Spleen (tissue), 11 donors: ENCODE measurements at regions not wholly inside any gene's neighbourhood (a gene's known extent, or its start where the extent isn't known, plus 50 kb on each side); places are given as distances from the start of the nearest gene placed in this dataset.

Source experiments
- DNase-seq: peaks from one replicate; pipeline ENCODE4 v3.0.0-alpha.2; 2020
- H3K27ac ChIP-seq, 8 donors: fragments of 200-600 bp; sonication (generic) in 7 of 8; 1 replicate in 4 of 8; 2 replicates in 4 of 8; pipeline versions ENCODE4 v1.5.0 to v1.8.0; 2016 to 2021; ENCODE audit warnings: inconsistent platforms in 4 of 8, mild to moderate bottlenecking in 4 of 8, moderate library complexity in 1 of 8
- H3K27me3 ChIP-seq, 7 donors: fragments of 200-600 bp; sonication (generic) in 6 of 7; replicated peaks in 1 of 7; 1 replicate in 4 of 7; 2 replicates in 3 of 7; pipeline versions ENCODE4 v1.5.0 to v1.8.0; 2016 to 2021; ENCODE audit warnings: inconsistent platforms in 3 of 7, mild to moderate bottlenecking in 1 of 7
- H3K36me3 ChIP-seq, 6 donors: fragments of 200-600 bp; sonication (generic) in 5 of 6; 1 replicate in 4 of 6; 2 replicates in 2 of 6; pipeline versions ENCODE4 v1.5.0 to v1.8.0; 2016 to 2021; ENCODE audit warnings: inconsistent platforms in 2 of 6
- H3K4me1 ChIP-seq, 6 donors: fragments of 200-600 bp; sonication (generic) in 5 of 6; 1 replicate in 3 of 6; 2 replicates in 3 of 6; pipeline versions ENCODE4 v1.5.0 to v1.8.0; 2016 to 2021; ENCODE audit warnings: inconsistent platforms in 3 of 6
- H3K4me3 ChIP-seq, 8 donors: fragments of 200-600 bp; sonication (generic) in 7 of 8; 1 replicate in 4 of 8; 2 replicates in 4 of 8; pipeline versions ENCODE4 v1.5.0 to v1.8.0; 2016 to 2021; ENCODE audit warnings: inconsistent platforms in 4 of 8, mild to moderate bottlenecking in 4 of 8, moderate library complexity in 2 of 8
- H3K9me3 ChIP-seq, 8 donors: fragments of 200-600 bp; sonication (generic) in 7 of 8; 1 replicate in 4 of 8; 2 replicates in 4 of 8; pipeline versions ENCODE4 v1.5.0 to v1.8.0; 2016 to 2021; ENCODE audit warnings: inconsistent platforms in 4 of 8
- CTCF ChIP-seq, 11 experiments: fragments of 200-600 bp in 7 of 11; fragments of 450-650 bp in 4 of 11; sonication (generic) in 4 of 11; IDR thresholded peaks in 8 of 11; conservative IDR thresholded peaks in 3 of 11; 1 replicate in 7 of 11; 2 replicates in 4 of 11; pipeline versions ENCODE4 v1.4.0 to v1.8.0; 2016 to 2021; ENCODE audit warnings: antibody characterized with exemption in 11 of 11, inconsistent platforms in 4 of 11, mild to moderate bottlenecking in 1 of 11
- POLR2A ChIP-seq, 3 donors: fragments of 450-650 bp; IDR thresholded peaks; one replicate each; pipeline ENCODE4 v1.5.1; 2017; ENCODE audit warnings: antibody characterized with exemption in 3 of 3, mild to moderate bottlenecking in 1 of 3
- POLR2AphosphoS5 ChIP-seq, 3 donors: sonication (generic); formaldehyde crosslinking; IDR thresholded peaks; one replicate each; pipeline ENCODE4 v1.5.1; 2017; ENCODE audit warnings: antibody characterized with exemption in 3 of 3
- WGBS, 5 donors: extraction: QIAGEN DNeasy Blood & Tissue Kit in 3 of 5; methylation state at CpG; one replicate each; pipeline versions ENCODE4 v1.1.5 to v1.1.7; 2013 to 2018; 5-methylcytosine and 5-hydroxymethylcytosine counted together
- intact Hi-C: fragments of 100-400 bp; cut with DNase I; formaldehyde crosslinking; loops from one replicate; pipeline ENCODE4 v1.15.0; 2023; ENCODE audit warnings: low total_unique reads
- donor health status: healthy with polysubstance abuse.
- donor health status: DM: no; HTN: no; CAD: no; lungs with moderate emphysema.
- donor health status: DM: no; HTN: no; CAD: no.
- donor health status: Bipolar disorder and iron deficiency.
- donor health status: healthy.
- donor health status: DM: no; HTN: no; CAD: no.
- donor health status: DM: yes; HTN: yes; CAD: no.

GRCh38 chr3:107455621-107456020 is 67.1 kb upstream of the BBX start:
- WGBS, 5 donors = 75 to 93% (median 93%) methylated on average over 1 of the region's 1 CpG
- Histone ChIP-seq H3K27me3 (no peaks in the 10 kb centered on the region), H3K9me3 (no peaks in the 10 kb centered on the region)

GRCh38 chr3:107456501-107456900 is 66.3 kb upstream of the BBX start:
- Histone ChIP-seq H3K27me3 (no peaks in the 10 kb centered on the region), H3K36me3 (no peaks in the 10 kb centered on the region), H3K27ac (no peak overlapping the region), H3K4me1 (no peaks in the 10 kb centered on the region), H3K9me3 (no peaks in the 10 kb centered on the region), H3K4me3 (no peak overlapping the region)
- no peak for DNase-seq
- intact Hi-C loops = no loop called here
- 84 to 98% (median 88%) methylated on average over 1 of the region's 1 CpG for WGBS, 5 donors
- TF ChIP-seq CTCF (IDR thresholded peaks at IDR 0.05 in 8 of 11, conservative IDR thresholded peaks at IDR 0.05 in 3 of 11) (no peak), POLR2AphosphoS5 (IDR thresholded peaks at IDR 0.05) (no peak), POLR2A (IDR thresholded peaks at IDR 0.05) (no peak)

More at GRCh38 chr3:107455621-107456020, 67.1 kb upstream of the BBX start:
- intact Hi-C loops = no loop called here
- Histone ChIP-seq H3K4me3 (no peak overlapping the region), H3K4me1 (no peaks in the 10 kb centered on the region), H3K27ac (no peak overlapping the region), H3K36me3 (no peaks in the 10 kb centered on the region)
- TF ChIP-seq CTCF (IDR thresholded peaks at IDR 0.05 in 8 of 11, conservative IDR thresholded peaks at IDR 0.05 in 3 of 11) = no peak
- TF ChIP-seq POLR2AphosphoS5 (IDR thresholded peaks at IDR 0.05) = no peak
- TF ChIP-seq POLR2A (IDR thresholded peaks at IDR 0.05) = no peak
- DNase-seq = no peak

GRCh38 chr3:107458871-107459270 is 63.9 kb upstream of the BBX start:
- H3K36me3 ChIP-seq = no peaks in the 10 kb centered on the region
- DNase-seq = no peak
- no peak overlapping the region for H3K4me3 ChIP-seq
- no peaks in the 10 kb centered on the region for H3K9me3 ChIP-seq
- no peak for TF ChIP-seq POLR2A (IDR thresholded peaks at IDR 0.05)
- no peak for TF ChIP-seq POLR2AphosphoS5 (IDR thresholded peaks at IDR 0.05)
- TF ChIP-seq CTCF (IDR thresholded peaks at IDR 0.05 in 8 of 11, conservative IDR thresholded peaks at IDR 0.05 in 3 of 11) = no peak
- H3K27me3 ChIP-seq = no peaks in the 10 kb centered on the region
- intact Hi-C loops = no loop called here
- no peaks in the 10 kb centered on the region for H3K4me1 ChIP-seq
- no peak overlapping the region for H3K27ac ChIP-seq

- H3K27me3 ChIP-seq = no peaks in the 10 kb centered on the region
- no peaks in the 10 kb centered on the region for H3K9me3 ChIP-seq
- H3K4me1 ChIP-seq = no peaks in the 10 kb centered on the region
- WGBS, 5 donors = 93 to 99% (median 94%) methylated on average over 5 of the region's 5 CpGs
- H3K36me3 ChIP-seq = no peaks in the 10 kb centered on the region
- no peak for DNase-seq
- H3K4me3 ChIP-seq = no peak overlapping the region
- no peak for TF ChIP-seq POLR2AphosphoS5 (IDR thresholded peaks at IDR 0.05)
- no peak for TF ChIP-seq CTCF (IDR thresholded peaks at IDR 0.05 in 8 of 11, conservative IDR thresholded peaks at IDR 0.05 in 3 of 11)
- TF ChIP-seq POLR2A (IDR thresholded peaks at IDR 0.05) = no peak
- no peak overlapping the region for H3K27ac ChIP-seq
- intact Hi-C loops = no loop called here
Measured at GRCh38 chr3:107461721-107462120, 61.0 kb upstream of the BBX start.
